GM23248 (cell line): ENCODE measurements at regions not wholly inside any gene's neighbourhood (a gene's known extent, or its start where the extent isn't known, plus 50 kb on each side); places are given as distances from the start of the nearest gene placed in this dataset.

ENCODE experiments used
- DNase-seq: peaks from one replicate; pipeline ENCODE4 v3.0.0-alpha.2; 2015
- H2AFZ ChIP-seq: fragments of 200-600 bp; sonication (generic); 2 replicates; pipeline ENCODE4 v1.6.1; 2016; ENCODE audit warnings: antibody characterized with exemption
- H3F3A ChIP-seq: fragments of 200-600 bp; sonication (generic); 2 replicates; pipeline ENCODE4 v1.6.1; 2016; ENCODE audit warnings: mild to moderate bottlenecking, antibody characterized with exemption, mixed run types; ENCODE audit not compliant: insufficient read depth
- H3K27ac ChIP-seq: fragments of 200-600 bp; sonication (generic); 2 replicates; pipeline ENCODE4 v1.5.1; 2016; ENCODE audit warnings: mild to moderate bottlenecking
- H3K27me3 ChIP-seq: fragments of 200-600 bp; sonication (generic); replicated peaks from 2 replicates; pipeline ENCODE4 v1.6.1; 2016; ENCODE audit warnings: mild to moderate bottlenecking; ENCODE audit not compliant: insufficient read depth
- H3K36me3 ChIP-seq: fragments of 200-600 bp; sonication (generic); 2 replicates; pipeline ENCODE4 v1.6.1; 2016; ENCODE audit warnings: low read depth, mild to moderate bottlenecking
- H3K4me1 ChIP-seq: fragments of 200-600 bp; sonication (generic); 2 replicates; pipeline ENCODE4 v1.6.1; 2016; ENCODE audit warnings: mild to moderate bottlenecking; ENCODE audit not compliant: insufficient read depth
- H3K4me2 ChIP-seq: fragments of 200-600 bp; sonication (generic); one replicate; pipeline ENCODE4 v1.6.1; 2016; ENCODE audit warnings: mild to moderate bottlenecking; ENCODE audit not compliant: unreplicated experiment
- H3K4me3 ChIP-seq: fragments of 200-600 bp; sonication (generic); 2 replicates; pipeline ENCODE4 v1.5.1; 2016; ENCODE audit warnings: mild to moderate bottlenecking
- H3K79me2 ChIP-seq: fragments of 200-600 bp; sonication (generic); 2 replicates; pipeline ENCODE4 v1.6.1; 2016; ENCODE audit warnings: mild to moderate bottlenecking; ENCODE audit not compliant: insufficient read depth
- H3K9ac ChIP-seq: fragments of 200-600 bp; sonication (generic); 2 replicates; pipeline ENCODE4 v1.6.1; 2016; ENCODE audit warnings: mild to moderate bottlenecking
- H3K9me2 ChIP-seq: fragments of 200-600 bp; sonication (generic); 2 replicates; pipeline ENCODE4 v1.6.1; 2016; ENCODE audit warnings: mixed run types, mild to moderate bottlenecking, moderate library complexity; ENCODE audit not compliant: insufficient read depth
- H3K9me3 ChIP-seq: fragments of 200-600 bp; sonication (generic); one replicate; pipeline ENCODE4 v1.6.1; 2017; ENCODE audit warnings: low read depth
- H4K20me1 ChIP-seq: fragments of 200-600 bp; sonication (generic); 2 replicates; pipeline ENCODE4 v1.6.0; 2016; ENCODE audit not compliant: insufficient read depth
- EZH2 ChIP-seq: fragments of 200-600 bp; sonication (generic); IDR thresholded peaks from 2 replicates; pipeline ENCODE4 v1.6.1; 2018; ENCODE audit warnings: antibody characterized with exemption, mild to moderate bottlenecking; ENCODE audit not compliant: insufficient read depth, poor library complexity, severe bottlenecking
- EZH2phosphoT487 ChIP-seq: fragments of 200-600 bp; sonication (generic); IDR thresholded peaks from 2 replicates; pipeline ENCODE4 v1.6.1; 2018; ENCODE audit warnings: antibody characterized with exemption, moderate library complexity, mild to moderate bottlenecking, low read depth; ENCODE audit not compliant: insufficient read depth
- WGBS, 2 experiments: methylation state at CpG; one replicate each; pipeline ENCODE4 v1.1.6; 2015 to 2017; ENCODE audit warnings: low lambda C conversion rate in 2 of 2, low coverage in 1 of 2; ENCODE audit errors: missing lambda C conversion rate in 2 of 2; 5-methylcytosine and 5-hydroxymethylcytosine counted together
- in situ Hi-C: fragments of 300-500 bp; cut with MboI; formaldehyde crosslinking; loops from 2 replicates; pipeline ENCODE4 v1.15.0; 2020

- Histone ChIP-seq H2AFZ (0 out of 2 replicates have a peak overlapping the region, but pooled peaks have one; percentile 38), H3K9me2 (no peaks in the 10 kb centered on the region), H3K9ac (no peak overlapping the region), H4K20me1 (no peaks in the 10 kb centered on the region), H3K4me2 (no peak overlapping the region), H3K36me3 (no peaks in the 10 kb centered on the region), H3K79me2 (no peaks in the 10 kb centered on the region), H3K4me1 (no peaks in the 10 kb centered on the region), H3K27me3 (no peaks in the 10 kb centered on the region), H3K4me3 (no peak overlapping the region), H3K27ac (no peak overlapping the region), H3K9me3 (no peaks in the 10 kb centered on the region), H3F3A (no peaks in the 10 kb centered on the region)
- in situ Hi-C loops: no loop called here
- TF ChIP-seq EZH2phosphoT487: no peak
- TF ChIP-seq EZH2: no peak
- 69 to 70% methylated on average over 6 of the region's 6 CpGs for WGBS, 2 experiments
- DNase-seq: peak; percentile 65
Observed at GRCh38 chr12:18158774-18159557, 69.0 kb upstream of the RERGL start.

DNA sequence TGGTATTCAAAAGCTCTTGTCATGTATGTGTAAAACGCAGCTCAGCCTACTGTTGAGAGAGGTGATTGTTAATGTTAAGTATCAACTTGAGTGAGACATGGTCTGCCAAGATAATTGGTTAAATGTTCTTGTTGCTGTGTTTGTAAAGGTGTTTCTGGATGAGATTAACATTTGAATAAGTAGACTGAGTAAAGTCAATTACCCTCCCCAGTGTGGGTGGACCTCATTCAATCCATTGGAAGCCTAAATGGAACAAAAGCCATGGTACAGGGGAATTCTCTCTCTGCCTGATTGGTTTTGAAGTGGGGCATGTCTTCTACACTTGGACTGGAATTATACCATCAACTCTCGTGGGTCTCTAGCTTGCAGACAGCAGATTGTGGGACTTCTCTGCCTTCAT lies 63.8 kb upstream of the RERGL start:
- Histone ChIP-seq H3K4me1 (no peaks in the 10 kb centered on the region), H3K79me2 (no peaks in the 10 kb centered on the region), H4K20me1 (no peaks in the 10 kb centered on the region), H3K9ac (no peak overlapping the region), H3K27me3 (no peaks in the 10 kb centered on the region), H3F3A (no peaks in the 10 kb centered on the region), H3K4me3 (no peak overlapping the region), H3K9me3 (no peaks in the 10 kb centered on the region), H3K27ac (no peak overlapping the region), H3K4me2 (no peak overlapping the region), H3K9me2 (no peaks in the 10 kb centered on the region), H3K36me3 (no peaks in the 10 kb centered on the region), H2AFZ (no peak overlapping the region)
- TF ChIP-seq EZH2phosphoT487: no peak
- no peak for TF ChIP-seq EZH2
- 21 to 28% methylated on average over 2 of the region's 2 CpGs for WGBS, 2 experiments
- in situ Hi-C loops: no loop called here
- no peak for DNase-seq

DNA sequence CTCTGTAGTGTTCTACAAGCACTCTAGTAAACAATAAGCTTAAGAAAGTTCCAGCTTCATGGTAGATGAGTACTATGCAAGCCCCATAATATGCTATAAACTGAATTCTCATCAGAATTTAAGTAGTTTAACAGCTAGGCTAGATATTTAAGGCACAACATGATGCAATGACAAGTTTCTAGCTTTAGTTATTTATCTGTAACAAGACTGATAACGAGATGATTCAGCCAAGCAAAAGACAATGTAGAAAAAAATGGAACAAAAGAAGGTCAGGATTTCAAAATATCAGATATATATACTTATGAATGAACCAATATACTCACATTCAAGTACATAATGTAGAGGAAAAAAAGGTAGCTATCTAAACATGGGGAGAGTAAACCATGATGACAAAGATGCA lies 61.0 kb upstream of the RERGL start:
- Histone ChIP-seq H3K4me1 (peaks cover 4% of the 10 kb centered on the region), H3K27me3 (no peaks in the 10 kb centered on the region), H3F3A (no peaks in the 10 kb centered on the region), H3K4me2 (no peak overlapping the region), H3K9ac (no peak overlapping the region), H3K27ac (no peak overlapping the region), H2AFZ (no peak overlapping the region), H3K4me3 (no peak overlapping the region), H3K79me2 (no peaks in the 10 kb centered on the region), H3K9me2 (no peaks in the 10 kb centered on the region), H4K20me1 (no peaks in the 10 kb centered on the region), H3K9me3 (no peaks in the 10 kb centered on the region), H3K36me3 (no peaks in the 10 kb centered on the region)
- TF ChIP-seq EZH2 (no peak), EZH2phosphoT487 (no peak)
- in situ Hi-C loops: no loop called here
- DNase-seq: no peak
- 61 to 72% methylated on average over 1 of the region's 1 CpG for WGBS, 2 experiments

DNA sequence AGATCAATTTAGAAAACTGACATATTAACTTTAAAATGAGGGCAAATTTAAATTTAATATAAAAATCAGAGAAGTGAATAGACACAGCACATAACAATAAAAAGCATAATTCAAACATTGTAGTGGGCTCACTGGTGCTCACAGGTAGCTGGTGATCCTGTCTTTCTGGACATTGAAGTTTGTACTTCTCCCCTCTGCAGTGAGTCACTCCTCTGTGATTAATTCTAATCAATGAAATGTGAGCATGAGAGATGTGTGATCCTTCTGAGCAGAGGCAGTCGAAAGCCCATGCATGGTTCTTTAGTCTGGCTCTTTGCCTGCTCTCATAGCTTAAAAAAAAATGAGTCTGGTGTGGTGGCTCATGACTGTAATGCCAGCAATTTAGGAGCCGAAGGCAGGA lies 59.0 kb upstream of the RERGL start:
- peak; percentile 12 for DNase-seq
- no peaks in the 10 kb centered on the region for H3K27me3 ChIP-seq
- H2AFZ ChIP-seq: no peak overlapping the region; the same call in 1 of the 2 replicates
- whole genome bisulfite sequencing, 2 experiments: 5 to 6% methylated on average over 2 of the region's 2 CpGs
- no peaks in the 10 kb centered on the region for H3F3A ChIP-seq
- H3K36me3 ChIP-seq: no peaks in the 10 kb centered on the region
- no peak for TF ChIP-seq EZH2
- TF ChIP-seq EZH2phosphoT487: no peak
- no peaks in the 10 kb centered on the region for H3K9me2 ChIP-seq
- no peaks in the 10 kb centered on the region for H3K79me2 ChIP-seq
- no peak overlapping the region for H3K4me2 ChIP-seq
- H3K27ac ChIP-seq: no peak overlapping the region
- no peak overlapping the region for H3K9ac ChIP-seq
- no peaks in the 10 kb centered on the region for H3K9me3 ChIP-seq
- in situ Hi-C loops: no loop called here
- H4K20me1 ChIP-seq: no peaks in the 10 kb centered on the region
- H3K4me3 ChIP-seq: no peak overlapping the region
- peaks cover 7% of the 10 kb centered on the region for H3K4me1 ChIP-seq

GRCh38 chr12:18146363-18146762 lies 56.4 kb upstream of the RERGL start:
- H3K4me3 ChIP-seq: peak overlapping the region; percentile 33

More at GRCh38 chr12:18146363-18146762, 56.4 kb upstream of the RERGL start:
- DNase-seq: peak; percentile 10
- Histone ChIP-seq H3K9me3 (no peaks in the 10 kb centered on the region), H3F3A (peaks cover 5% of the 10 kb centered on the region), H3K79me2 (no peaks in the 10 kb centered on the region), H3K27ac (no peak overlapping the region), H3K9ac (no peak overlapping the region), H3K36me3 (no peaks in the 10 kb centered on the region), H3K27me3 (no peaks in the 10 kb centered on the region), H3K9me2 (no peaks in the 10 kb centered on the region), H3K4me2 (peak overlapping the region; percentile 40), H2AFZ (peak overlapping the region; percentile 61), H4K20me1 (no peaks in the 10 kb centered on the region), H3K4me1 (peaks cover 14% of the 10 kb centered on the region)
- TF ChIP-seq EZH2phosphoT487 (no peak), EZH2 (no peak)
- in situ Hi-C loops: no loop called here
- WGBS, 2 experiments: 15 to 21% methylated on average over 3 of the region's 3 CpGs
